Activated T-cell treated with anti-CD3 and anti-CD28 coated beads for 24 hours (primary cell): ENCODE measurements at regions not wholly inside any gene's neighbourhood (a gene's known extent, or its start where the extent isn't known, plus 50 kb on each side); places are given as distances from the start of the nearest gene placed in this dataset.

ENCODE experiments used
- DNase-seq: peaks from one replicate; pipeline ENCODE4 v3.0.0-alpha.2; 2020; ENCODE audit warnings: low read depth

- DNase-seq = no peak
Observed at GRCh38 chr4:155094201-155094820, 114.1 kb upstream of the NPY2R start.

DNA sequence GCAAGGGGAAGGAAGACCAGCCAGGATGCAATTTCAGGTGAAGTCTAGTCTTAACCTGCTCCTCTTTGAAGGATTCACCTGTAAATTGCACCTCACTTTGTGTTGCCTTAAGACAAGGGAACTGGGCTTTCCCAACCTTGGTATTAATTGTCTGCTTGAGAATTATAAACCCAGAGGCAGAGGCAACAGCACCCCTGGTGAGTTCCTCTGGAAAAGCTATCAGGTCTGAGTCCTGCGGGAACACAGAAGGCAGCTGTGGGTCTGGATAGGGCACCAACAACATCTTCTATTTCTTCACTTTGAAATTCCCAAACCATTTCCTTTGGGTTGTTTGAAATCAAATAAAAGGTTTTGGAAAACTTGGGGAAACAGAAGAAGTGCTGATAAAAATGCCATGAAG is 109.2 kb upstream of the NPY2R start:
- DNase-seq = no peak

DNA sequence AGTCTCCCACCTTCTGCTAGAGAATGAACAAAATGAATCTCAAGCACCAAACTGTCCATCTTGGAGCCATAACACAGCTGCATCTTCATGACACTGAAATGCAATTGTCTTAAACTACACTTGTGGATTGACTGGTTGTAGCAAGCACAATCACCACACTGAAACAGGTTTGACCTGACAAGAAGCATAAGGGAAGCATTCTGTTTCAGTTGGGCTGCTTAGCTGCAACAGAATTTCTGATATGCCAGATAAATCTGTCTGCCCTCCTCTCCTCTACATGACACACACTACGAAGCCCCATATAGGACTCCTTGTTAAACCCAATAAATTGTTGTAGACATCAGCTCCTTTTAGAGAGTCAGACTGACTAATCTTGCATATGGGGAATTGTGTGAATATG is 101.8 kb upstream of the NPY2R start:
- no peak for DNase-seq

DNA sequence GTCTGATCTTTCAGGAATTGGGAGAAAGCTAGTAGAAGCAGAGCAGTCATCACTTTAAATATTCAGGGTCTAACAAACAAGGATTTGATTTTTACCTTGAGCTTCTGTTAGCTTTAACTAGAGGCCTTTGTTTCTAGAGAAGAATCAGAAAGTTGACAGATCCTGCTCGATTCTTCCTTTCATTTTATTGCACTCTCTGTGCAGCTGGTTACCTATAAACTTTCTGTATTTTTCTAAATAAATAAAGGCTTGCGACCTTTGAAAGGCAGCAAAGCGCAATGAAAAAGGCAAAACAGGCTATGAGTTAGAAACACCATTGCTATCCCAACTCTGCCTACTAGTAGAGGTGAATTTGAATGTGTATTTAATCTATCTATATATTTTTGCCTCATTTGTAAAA is 101.4 kb upstream of the NPY2R start:
- no peak for DNase-seq

DNA sequence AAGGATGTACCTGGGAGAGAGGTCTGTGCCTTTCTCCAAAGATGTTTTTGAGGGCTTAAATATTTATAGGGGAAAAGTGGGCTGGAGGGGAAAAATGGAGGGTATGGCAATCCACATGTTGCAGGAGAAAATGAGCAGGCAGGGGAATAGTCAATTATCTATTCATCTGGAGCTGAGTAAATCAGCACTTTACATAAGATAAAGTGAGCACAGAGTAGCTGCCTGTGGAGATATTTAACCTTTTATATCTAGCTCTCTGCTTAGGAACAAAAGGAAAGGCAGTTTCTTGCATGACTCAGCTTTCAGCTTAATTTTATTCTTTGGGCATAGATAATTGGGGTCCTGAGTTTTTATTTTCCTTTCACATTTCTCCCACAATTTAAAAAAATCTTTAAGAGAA is 93.6 kb upstream of the NPY2R start:
- no peak for DNase-seq

GRCh38 chr4:155119006-155119405 is 89.4 kb upstream of the NPY2R start:
- DNase-seq = no peak

- DNase-seq = no peak
Observed at GRCh38 chr4:155120536-155120935, 87.9 kb upstream of the NPY2R start.

GRCh38 chr4:155122382-155122781 is 86.1 kb upstream of the NPY2R start:
- no peak for DNase-seq

DNA sequence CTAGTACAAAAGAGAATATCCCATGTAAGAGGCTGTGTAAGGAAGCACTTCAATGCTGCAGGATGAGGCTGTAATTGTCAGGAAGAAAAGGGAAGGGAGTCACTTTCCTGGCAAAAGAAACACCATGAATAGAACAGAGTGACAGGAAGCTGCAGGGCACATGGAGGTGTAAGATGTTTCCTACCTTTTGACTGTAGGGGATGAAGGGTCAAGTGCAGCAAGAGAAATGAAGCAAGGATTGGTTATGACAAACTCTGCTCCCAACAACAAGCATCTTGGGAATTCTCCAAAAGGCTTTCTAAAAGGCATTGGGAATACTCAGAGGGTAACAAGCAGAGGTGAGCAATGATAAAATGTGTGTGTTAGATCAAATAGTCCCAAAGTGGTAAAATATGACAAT is 74.3 kb upstream of the NPY2R start:
- no peak for DNase-seq

- DNase-seq = no peak
Observed at GRCh38 chr4:155140889-155141288, 67.5 kb upstream of the NPY2R start.

DNA sequence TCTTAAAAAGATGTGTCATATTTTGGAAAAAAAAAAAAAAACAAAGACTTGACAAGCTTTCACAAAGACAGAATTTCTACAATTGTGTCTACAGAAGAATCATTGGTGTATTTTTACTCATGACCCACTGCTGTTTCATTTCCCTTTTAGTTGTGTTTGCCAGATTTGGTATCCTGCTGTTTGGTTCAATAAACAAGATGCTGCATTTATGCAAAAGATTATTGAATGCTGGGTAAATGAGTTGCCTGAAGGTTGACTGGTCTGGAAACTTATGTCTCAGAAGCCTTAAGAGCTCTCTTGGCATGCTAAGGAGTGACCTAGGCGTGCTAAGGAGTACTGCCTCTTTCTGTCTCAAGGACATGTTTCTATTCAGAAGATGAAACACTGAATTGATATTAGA is 64.9 kb upstream of the NPY2R start:
- DNase-seq = no peak
